A673 (cell line): ENCODE measurements at regions not wholly inside any gene's neighbourhood (a gene's known extent, or its start where the extent isn't known, plus 50 kb on each side); places are given as distances from the start of the nearest gene placed in this dataset.

ENCODE experiments used
- CTCF ChIP-seq: fragments of 300-800, 200-600 bp; sonication (generic); conservative IDR thresholded peaks from 2 replicates; pipeline ENCODE4 v1.5.1; 2017; ENCODE audit warnings: low read depth, mild to moderate bottlenecking, antibody characterized with exemption, low read length, moderate library complexity, mixed read lengths
- EZH2 ChIP-seq: fragments of 200-600 bp; sonication (generic); IDR thresholded peaks from 2 replicates; pipeline ENCODE4 v1.6.1; 2017; ENCODE audit warnings: borderline replicate concordance, low read depth, mild to moderate bottlenecking, mixed read lengths, antibody characterized with exemption, low read length; ENCODE audit not compliant: poor library complexity, severe bottlenecking

- TF ChIP-seq CTCF, result no peak
- no peak for TF ChIP-seq EZH2
These were observed 59.5 kb upstream of the SMAD6 start for GRCh38 chr15:66642514-66642913.
